GM19239 (cell line): ENCODE measurements at regions not wholly inside any gene's neighbourhood (a gene's known extent, or its start where the extent isn't known, plus 50 kb on each side); places are given as distances from the start of the nearest gene placed in this dataset.

Experiments used
- DNase-seq: peaks from one replicate; pipeline ENCODE4 v3.0.0; 2011; ENCODE audit warnings: low spot score; ENCODE audit not compliant: insufficient read length
- FAIRE-seq: peaks from 2 replicates; lab custom pipeline; 2011; peaks lifted over from hg19 to GRCh38; lab: Jason Lieb, UNC

DNA sequence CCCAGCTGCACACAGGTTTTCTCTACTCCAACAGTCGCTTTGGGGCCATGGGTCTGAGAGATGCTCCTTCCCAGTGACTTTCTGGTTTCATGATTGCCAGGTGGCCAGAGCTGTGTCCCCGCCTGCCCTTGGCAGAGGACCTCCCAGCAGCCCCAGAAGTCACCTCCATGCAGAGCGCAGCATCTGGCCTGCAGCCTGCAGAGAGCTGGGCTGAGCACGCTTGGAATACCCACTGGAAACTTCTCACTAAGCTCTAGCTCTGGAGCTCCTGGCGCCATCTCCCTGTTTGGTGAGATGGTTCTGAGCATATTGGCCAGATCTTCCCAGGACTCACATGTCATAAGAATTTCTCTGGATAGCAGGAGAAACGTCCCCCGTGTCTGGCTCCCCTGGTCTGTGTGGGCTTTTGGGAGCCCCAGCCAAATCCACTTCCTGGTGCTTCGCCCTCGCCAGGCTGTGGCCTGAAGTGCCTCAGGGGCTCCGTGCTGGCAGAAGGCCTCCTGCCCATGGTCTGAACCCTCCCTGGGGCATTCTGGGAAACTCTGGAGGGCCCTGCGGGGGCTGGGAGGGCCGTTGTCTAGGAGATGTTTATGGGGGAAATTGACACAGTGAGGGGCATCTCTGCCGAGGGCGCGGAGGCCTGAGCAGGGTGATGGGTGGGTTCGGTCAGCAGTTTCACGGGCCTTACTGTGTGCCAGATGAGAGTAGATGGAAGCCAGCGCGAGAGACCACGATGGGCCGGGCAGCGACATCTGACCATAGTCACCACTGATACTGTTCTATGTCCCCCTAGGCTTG lies 73.2 kb upstream of the CIBAR2 start:
- DNase-seq (no peak), FAIRE-seq (no peak)

GRCh38 chr16:85187002-85187401 lies 74.7 kb upstream of the CIBAR2 start:
- FAIRE-seq = no peak
- no peak for DNase-seq

GRCh38 chr16:85187447-85187846 lies 75.2 kb upstream of the CIBAR2 start:
- DNase-seq = no peak
- FAIRE-seq = no peak

DNA sequence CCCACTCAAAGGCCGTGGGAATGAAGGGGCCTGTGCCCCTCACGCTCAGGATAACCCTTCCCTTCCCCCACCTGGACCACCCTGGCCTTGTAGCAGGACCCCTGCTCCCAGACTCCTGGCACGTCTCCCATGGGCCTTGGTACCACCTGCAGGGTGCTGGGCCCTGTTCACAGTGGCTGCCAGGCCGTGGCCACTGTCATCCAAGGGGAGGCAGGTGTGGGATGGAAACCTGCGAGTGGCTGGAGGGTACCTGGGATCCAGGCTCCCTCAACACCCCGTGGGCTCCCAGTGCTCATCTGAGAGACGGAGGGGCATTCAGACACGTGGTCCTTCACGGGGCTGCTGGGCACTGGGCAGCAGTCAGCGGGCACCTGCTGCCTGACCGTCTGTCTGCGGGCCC lies 75.6 kb upstream of the CIBAR2 start:
- no peak for FAIRE-seq
- DNase-seq = no peak

DNA sequence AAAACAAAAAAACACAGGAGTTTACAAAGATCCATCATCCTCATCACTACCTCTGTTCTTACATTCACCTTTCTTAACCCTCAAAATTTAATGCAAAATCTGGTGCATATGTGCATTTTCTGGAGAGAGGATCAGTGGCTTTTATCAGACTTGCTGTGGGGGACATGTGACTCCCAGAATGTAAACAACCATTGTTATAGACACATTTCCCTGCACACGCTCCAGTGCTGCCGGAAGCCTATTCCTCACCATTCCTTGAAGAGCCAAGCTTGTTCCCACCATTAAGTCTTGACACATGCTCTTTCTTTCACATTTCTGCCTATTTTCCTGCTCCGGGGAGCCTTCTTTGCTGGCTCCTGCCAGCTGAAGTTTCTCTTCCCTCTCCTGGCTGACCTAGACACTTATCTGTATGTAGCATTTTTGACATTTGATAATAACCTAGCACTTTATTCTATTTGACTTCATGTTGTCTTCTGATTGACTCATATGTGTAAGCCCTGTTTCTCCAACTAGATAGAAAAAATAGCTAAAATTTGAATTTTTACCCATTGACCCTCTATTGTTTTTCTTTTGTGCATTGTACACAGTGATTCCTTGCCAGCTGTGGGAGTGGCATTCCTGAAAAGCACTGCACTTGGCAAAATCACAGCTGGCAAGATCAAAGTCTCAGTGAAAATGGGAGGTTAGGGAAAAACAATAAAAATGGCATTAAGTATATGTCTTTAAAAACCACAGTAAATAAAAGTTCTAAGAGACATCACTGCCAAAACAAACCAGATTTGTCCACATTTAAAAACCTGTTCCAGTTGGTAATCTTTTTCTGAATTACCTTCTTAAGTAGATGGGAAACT lies 76.8 kb upstream of the CIBAR2 start:
- DNase-seq = no peak
- FAIRE-seq = no peak

- DNase-seq (no peak), FAIRE-seq (no peak)
Observed at GRCh38 chr16:85190572-85190971, 78.3 kb upstream of the CIBAR2 start.

DNA sequence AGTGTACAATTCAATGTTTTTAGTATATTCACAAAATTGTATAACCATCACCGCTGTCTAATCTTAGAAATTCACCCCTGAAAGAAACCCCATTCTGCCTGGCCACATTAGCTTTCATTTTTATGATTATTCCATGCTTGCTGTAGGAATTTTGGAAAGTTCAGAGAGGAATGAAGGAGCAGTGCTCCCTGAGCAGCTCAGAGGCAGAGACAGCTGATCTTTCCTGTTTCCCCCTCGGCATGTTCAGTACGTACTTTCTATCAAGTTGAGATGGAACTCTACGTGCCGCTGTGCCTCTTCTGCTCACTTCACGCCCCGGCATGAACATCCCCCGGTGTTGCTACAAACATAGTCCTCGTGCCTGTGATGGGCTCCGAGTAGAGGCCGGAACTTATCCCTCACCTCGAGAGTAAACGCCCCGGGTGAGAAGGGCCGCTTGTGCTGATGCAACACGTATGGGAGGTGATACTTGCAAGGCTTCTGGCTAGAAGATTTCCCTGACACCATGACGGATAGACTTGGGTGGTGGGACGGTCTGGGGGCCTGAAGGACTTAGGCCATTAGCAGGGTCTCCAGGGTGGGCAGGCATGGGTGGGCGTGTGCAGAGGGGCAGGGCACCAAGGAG lies 79.2 kb upstream of the CIBAR2 start:
- DNase-seq = no peak
- FAIRE-seq = no peak

DNA sequence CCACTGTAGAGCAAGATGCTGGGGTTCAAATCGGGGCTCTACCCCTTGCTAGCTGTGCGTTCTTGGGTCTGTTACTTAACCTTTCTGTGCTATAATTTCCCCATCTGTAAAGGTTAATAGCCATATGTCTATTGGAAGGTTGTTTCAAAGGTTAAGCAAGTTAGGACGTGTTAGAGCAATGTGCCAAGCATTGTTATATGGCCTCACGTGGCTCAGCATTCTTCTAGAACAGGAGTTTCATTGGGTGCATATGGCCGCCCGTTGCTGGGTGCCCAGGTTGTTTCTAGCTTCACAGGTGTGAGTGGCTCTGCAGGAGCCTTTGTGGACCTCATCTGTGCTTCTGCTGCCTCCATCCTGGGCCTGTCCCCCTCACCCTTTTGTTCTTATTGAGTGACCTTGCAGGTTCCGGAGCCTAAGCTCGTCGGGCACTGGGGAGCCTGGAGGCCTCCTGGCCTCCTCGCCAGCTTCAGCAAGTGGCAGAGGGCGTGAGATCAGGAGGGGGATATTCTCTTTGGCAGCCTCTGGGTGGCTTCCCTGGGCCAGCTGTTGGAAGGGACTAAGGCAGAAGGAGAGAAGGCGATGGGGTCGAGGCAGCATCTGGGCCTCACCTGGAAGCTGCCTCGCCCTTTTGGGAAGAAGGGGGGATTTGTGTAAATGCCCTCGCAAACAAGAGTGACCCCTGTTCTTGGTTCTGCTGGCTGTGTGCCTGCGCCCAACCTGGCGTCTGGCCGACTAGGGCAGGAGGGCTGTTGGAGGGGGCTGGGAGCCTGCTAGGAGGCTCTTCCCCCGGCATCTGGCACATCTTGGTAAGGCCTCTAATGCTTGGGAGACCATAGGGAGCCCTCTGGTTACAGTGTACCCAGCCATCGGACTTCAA lies 80.2 kb upstream of the CIBAR2 start:
- DNase-seq (no peak), FAIRE-seq (no peak)

DNA sequence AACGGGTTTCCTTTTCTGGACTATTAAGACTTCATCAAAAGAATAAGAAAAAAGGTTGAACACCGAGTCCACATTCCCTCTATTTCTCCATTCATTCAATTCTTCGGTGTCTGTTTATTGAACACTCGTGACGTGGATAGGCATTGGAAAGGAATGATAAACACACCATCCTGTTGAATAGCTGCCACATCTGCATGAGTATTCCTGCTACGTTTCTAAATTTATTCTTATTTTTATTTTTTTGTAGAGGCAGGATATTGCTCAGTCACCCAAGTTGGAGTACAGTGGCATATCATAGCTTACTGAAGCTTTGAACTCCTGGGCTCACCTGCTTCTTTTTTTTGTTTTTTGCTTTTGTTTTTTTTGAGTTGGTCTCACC lies 80.8 kb upstream of the CIBAR2 start:
- DNase-seq (no peak), FAIRE-seq (no peak)

DNA sequence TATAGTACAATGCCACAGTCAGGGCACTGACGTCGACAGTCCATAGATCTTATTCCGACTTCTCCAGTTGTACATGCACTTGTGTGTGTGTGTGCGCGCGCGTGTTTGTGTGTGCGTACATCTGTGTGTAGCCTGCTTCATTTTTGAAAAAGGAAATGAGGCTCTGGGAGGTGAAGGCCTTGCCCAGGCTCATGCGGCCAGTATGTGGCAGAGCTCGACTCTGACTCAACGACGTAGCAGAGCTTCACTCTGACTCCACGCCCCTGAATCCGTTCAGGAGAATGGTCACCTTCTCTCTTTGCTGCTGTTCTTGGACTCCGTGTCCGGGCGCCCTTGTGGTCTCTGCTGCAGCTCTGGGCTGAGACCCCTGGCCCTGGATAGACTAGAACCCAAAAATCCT lies 81.6 kb upstream of the CIBAR2 start:
- DNase-seq (no peak), FAIRE-seq (no peak)

DNA sequence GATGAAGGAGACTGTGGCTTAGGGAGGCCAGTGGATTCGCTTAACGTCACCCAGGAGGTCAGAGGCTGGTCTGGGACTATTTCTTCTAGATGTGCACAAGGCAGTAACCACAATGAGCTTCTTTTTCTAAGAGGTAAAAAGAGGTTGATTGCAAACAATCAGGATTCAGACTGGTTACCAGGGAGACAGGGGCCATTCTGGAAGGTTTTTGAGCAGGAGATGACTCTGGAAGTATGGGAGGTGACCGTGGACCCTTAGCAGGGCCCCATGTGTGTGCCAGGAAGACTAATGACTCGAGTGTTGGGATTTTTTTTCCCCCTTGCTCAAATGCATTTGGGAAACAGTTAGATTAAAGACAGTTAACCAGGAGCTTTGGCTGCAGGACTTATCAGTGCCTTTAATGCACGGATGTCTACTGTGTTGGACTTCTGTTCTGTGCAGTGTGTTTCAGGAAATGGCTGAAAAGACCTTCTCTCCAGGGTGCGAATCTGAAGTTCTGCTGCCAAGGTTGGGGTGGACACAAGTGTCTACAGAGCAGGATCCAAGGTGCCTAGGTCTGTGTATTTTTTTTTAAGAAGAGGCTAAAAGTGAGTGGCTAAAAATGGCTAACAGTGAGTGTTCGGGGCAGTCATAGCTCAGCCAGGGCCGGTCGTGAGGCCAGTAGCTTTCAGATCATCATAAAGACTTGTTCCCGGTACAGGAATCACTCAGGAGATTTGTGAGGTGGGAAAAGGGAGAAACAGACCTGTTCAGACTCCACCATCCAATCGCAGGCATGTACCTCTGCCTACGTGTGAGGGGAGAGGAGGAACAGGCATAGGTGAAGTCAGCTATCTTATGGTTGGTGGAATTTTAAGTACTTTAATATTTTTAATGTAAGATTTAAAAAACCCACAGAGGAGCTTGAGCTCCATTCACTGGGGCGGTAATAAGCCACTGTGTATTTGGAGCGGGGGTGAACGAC lies 82.3 kb upstream of the CIBAR2 start:
- FAIRE-seq = no peak
- no peak for DNase-seq

DNA sequence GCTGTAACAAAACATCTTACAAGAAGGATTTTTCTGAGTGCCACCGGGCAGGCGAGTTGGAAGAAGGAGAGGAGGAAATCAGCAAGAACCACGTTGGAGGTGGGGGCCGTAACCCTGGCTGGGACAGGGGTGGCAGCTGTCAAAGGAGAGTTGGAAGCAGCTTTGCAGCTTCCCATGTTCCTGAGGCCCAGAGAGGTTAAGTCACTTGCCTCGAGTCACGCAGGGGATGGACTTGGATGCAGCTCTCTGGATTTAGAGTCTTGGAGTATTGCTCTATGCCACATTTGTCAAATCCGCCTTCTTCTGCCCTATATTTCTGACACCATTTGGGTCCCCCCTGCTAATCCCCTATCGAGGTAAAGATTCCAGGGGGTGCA lies 83.0 kb upstream of the CIBAR2 start:
- DNase-seq (no peak), FAIRE-seq (no peak)

DNA sequence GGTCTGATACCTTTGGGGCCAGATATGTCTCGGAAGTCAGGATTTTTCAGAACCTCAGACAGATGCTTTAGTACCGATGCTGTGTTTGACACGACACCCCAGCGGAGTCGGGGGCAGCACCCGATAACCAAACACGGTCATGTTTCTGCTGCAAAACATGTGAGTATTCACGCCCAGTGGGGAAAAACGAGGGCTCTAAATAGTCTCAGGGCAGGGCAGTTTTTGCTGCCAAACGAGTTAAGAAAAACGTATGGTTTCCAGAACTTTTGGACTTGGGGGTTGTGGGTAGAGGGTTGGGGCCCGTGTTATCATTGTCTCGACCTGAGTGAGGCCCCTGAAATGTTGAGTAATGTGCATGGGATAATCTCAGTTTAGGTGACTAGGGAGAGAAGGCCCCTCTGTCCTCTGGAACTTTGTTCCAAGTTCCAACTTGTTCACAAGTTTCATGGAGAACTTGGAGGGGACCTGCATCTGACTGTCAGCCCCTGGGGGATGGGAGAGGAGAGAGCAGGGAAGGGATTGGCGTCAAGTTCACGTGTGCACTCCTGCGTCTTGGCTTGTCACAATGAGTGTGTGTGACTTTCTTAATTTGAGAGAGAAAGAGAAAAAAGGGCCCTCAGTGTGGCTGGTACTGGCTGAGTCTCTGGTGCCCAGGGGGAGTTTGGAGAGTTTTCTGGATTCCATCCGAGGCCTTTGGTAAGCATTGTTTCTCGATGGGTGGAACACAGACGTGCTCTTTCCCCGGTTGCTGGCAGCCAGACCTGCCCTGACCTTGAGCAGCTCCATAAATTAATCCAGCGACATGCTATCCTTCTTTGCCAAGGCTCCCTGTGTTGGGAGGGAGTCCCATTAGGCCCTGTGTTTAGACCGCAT lies 83.9 kb upstream of the CIBAR2 start:
- FAIRE-seq = no peak
- DNase-seq = no peak

- DNase-seq (no peak), FAIRE-seq (no peak)
Observed at GRCh38 chr16:85196976-85197375, 84.7 kb upstream of the CIBAR2 start.

DNA sequence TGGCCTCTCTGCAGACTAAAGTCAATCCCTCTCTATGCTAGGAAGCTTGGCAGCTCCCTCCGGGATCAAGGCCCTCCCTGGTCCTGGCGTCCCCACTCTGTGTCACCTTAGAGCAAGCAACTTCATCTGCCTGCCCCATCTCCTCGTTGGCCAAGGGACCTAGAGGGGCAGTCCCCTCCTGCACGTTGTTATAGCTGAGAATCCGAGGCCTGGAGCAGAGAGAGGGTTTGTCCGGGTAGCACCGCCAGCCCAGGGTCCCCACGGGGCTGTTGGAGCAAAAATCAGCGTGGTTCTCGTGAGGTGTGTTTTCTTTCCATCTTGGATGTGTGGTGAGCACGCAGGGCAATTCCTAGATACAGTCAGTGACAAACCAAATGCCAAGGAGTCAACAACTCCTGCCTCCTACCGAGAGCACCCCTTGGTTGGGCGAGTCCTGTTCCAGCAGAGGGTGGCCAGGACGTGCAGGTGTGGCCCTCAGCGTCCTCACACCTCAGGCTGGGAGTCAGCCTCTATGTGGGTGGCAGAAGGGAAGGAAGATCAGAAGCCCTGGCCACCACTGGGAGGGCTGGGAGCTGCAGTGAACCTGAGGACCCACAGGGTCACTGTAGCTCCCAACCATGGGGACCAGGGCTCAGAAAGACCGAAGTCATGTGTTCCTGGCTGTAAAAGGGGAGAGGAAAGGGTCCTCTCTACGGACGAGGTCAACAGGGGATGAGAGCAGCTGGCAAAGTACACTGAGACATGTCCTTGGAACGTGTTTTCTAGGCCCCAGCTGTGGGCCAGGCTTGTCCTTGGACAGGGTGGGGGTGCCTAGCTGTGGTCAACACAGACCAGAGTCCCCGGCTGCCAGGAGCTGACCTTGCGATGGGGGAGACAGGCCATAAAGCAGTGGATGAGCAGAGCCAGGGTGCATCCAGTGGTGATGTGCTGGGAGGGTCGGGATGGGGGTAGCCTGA lies 85.6 kb upstream of the CIBAR2 start:
- DNase-seq = no peak
- FAIRE-seq = no peak

- FAIRE-seq = no peak
Observed at GRCh38 chr16:85199069-85199725, 86.9 kb upstream of the CIBAR2 start.

GRCh38 chr16:85199880-85200279 lies 87.6 kb upstream of the CIBAR2 start:
- DNase-seq (no peak), FAIRE-seq (no peak)

More at GRCh38 chr16:85199069-85199725, 86.9 kb upstream of the CIBAR2 start:
- no peak for DNase-seq
